KG1 (cell line): ENCODE measurements at regions not wholly inside any gene's neighbourhood (a gene's known extent, or its start where the extent isn't known, plus 50 kb on each side); places are given as distances from the start of the nearest gene placed in this dataset.

Experiments used
- DNase-seq: peaks from one replicate; lab custom pipeline; 2025; lab: John Stamatoyannopoulos, UW

GRCh38 chr9:131809941-131810344 lies 70.1 kb upstream of the RAPGEF1 start:
- DNase-seq: no peak

- DNase-seq: no peak
Measured at GRCh38 chr9:131808291-131808690, 68.4 kb upstream of the RAPGEF1 start.

DNA sequence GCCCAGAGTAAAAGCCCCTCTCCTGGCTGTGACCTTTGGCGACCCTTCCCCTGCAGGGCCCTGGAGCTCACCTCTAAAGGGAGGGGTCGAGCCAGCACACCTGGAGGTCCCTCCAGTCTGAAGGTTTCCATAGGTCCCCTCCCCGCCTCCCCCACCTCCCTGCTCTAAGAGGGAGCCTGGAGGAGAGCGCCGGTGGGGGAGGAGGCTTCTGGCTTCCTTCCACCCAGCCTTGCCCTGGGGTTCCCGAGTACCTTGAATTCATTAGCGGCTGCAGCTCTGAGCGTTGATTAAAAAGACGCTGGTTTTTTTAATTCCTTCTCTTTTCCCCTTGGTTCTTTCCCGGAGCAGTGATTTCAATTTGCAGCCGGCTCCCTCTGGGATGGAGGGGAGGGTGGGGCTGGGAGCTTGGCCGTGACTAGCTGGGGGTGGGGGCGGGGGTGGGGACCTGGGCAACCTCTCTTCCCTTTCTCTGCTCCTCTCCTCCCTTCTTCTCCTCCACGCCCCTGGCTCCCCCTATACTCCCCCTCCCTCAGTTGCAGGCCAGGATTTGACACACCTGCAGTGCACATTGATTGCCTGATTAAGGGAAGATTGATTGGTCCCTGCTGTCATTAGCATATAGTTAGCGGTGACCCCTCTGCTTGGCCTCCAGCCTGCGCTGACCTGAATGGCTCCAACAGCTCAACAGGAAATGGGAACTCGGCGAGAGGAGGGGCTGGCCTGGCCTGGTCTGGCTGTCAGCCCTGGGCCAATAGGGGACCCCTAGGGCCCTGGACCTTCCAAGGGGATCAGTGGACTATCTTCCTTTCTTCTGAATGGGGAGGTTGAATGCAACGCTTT lies 67.5 kb upstream of the RAPGEF1 start:
- no peak for DNase-seq

- DNase-seq: no peak
Measured at GRCh38 chr9:131805803-131806202, 65.9 kb upstream of the RAPGEF1 start.

- no peak for DNase-seq
Measured at GRCh38 chr9:131804826-131805225, 65.0 kb upstream of the RAPGEF1 start.

- no peak for DNase-seq
Measured at GRCh38 chr9:131803758-131804411, 64.0 kb upstream of the RAPGEF1 start.

DNA sequence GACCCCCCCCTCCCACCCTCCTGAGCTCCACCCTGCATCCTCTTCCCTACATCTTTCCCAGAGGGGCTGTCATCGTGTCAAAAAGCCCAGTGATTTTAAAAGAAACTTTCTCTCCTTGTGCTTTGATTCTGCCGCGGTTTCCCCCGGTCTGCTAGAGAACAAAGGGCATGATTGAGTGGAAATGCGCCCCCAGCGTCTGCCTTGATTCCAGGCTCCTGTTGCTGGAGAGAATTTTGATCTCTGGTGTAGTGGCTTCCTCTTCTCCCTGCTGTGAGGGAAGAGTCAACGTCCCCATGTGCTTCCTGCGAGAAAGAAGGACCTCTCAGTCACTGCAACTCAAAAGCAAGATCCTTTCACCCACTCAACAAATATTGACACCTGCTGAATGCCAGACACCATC lies 61.9 kb upstream of the RAPGEF1 start:
- no peak for DNase-seq

DNA sequence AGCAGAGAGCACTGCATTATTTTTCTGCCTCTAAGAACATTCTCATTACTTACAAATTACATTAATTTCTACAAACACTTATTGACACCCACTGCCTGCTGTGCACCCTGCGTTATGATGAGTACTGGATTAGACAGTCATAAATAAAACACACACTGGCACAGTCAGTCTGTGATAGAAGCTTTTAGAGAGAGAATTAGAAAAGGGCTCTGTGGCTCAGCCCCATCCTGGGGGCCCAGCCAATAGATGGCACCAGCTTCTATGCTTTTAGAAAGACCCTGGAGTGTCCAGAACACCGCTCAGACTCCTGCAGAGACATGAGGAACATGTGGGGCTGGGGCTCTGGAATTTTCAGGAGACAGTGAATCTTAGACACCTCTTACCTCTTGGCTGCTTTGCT lies 61.0 kb upstream of the RAPGEF1 start:
- DNase-seq: no peak

- no peak for DNase-seq
Measured at GRCh38 chr9:131800366-131800765, 60.5 kb upstream of the RAPGEF1 start.

GRCh38 chr9:131799177-131799823 lies 59.4 kb upstream of the RAPGEF1 start:
- peak; percentile 5 for DNase-seq

DNA sequence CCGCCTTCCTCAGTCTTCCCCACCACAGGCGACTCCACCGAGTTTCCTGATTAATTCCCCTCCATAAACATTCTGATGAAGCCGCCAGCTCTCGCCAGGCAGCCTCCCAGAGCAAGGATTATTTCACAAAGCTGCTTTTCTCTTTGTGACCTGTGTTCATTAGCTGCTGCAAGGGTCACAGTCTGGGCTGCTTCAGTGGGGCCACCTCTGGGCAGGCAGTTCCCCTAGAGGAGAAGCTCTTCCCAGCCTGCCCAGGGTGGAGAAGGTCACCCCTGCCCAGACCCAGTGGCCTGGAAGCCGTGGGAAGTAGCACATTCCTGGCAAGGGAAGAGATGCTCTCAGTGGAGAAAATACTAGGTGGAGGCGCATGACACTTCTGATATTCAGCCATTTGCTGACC lies 58.4 kb upstream of the RAPGEF1 start:
- DNase-seq: no peak

DNA sequence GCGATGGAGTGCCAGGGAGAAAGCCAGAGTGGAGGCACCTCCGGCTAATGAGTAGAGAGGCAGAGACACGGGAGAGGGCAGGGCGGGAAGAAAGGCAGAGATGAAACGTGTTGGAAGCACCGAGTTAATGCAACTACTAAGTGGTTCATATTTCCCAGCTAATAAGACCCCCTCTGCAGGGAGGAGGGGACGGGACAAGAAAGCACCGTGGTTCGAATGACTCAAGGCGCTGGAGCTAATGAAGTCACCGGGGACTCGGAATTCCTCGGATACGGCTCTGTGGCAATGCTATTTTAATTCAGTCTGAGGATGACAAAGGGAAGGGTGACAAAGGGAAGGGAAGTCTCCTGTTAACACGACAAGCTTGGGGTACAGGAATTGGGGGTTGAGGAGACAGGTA lies 54.5 kb upstream of the RAPGEF1 start:
- no peak for DNase-seq

DNA sequence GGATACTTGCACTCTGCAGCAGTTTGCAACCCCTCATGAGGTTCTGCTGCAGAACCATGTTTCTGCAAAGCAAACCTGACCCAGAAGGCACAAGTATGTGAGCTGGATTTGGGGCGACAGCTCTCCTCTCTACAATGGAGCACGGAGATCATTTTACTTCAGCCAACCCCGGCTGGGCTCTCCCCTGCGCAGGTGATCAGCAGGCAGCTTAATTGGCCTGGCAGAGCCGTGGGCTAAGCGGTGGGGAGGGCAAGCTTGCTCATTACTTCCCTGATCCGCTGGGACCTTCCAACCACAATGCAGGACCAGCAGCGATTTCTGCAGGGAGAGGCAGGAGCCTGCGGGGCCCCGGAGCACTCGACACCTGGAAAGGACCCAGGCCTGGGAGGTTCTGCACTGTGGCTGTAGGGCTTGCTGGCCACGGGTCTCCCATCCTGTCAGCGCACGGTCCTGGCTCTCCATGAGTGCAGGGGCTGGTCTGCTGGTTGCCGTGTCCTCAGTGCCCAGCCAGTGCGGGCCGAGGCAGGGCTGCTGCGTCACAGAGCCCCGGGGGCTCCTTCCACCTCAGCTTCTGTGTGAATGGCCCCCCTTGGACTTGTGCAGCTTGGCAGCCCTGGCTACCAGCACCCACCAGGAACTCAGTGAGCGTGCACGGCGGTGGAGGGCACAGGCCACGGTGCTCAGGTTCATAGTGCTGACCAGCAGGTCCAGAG lies 51.8 kb upstream of the RAPGEF1 start:
- no peak for DNase-seq
